ENCODE measurements at regions not wholly inside any gene's neighbourhood (a gene's known extent, or its start where the extent isn't known, plus 50 kb on each side); places are given as distances from the start of the nearest gene placed in this dataset.

DNA sequence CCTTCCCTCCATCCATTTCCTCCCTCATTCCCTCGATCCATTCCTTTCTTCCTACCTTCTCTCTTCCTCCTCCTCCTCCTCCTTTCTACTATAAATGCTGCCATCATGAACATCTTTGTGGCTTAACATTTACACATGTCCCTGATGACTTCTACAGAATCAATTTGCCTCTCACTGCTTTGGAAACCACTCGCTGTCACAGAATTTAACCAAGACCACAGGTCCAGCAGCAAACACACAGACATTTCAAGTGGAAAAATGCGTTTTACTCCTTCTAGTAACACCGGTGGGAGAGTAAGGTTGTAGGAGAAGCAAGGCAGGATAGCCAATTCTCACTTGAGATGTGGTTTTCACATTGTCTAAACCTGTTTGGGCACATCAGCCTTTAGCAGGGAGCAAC is 101.4 kb upstream of the LRIG1 start:
- TF ChIP-seq, protein P1, sequence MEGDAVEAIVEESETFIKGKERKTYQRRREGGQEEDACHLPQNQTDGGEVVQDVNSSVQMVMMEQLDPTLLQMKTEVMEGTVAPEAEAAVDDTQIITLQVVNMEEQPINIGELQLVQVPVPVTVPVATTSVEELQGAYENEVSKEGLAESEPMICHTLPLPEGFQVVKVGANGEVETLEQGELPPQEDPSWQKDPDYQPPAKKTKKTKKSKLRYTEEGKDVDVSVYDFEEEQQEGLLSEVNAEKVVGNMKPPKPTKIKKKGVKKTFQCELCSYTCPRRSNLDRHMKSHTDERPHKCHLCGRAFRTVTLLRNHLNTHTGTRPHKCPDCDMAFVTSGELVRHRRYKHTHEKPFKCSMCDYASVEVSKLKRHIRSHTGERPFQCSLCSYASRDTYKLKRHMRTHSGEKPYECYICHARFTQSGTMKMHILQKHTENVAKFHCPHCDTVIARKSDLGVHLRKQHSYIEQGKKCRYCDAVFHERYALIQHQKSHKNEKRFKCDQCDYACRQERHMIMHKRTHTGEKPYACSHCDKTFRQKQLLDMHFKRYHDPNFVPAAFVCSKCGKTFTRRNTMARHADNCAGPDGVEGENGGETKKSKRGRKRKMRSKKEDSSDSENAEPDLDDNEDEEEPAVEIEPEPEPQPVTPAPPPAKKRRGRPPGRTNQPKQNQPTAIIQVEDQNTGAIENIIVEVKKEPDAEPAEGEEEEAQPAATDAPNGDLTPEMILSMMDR (IDR thresholded peaks at IDR 0.05) = no peak
- TF ChIP-seq EZH2 (IDR thresholded peaks at IDR 0.05) (no peak), EZH2phosphoT487 (IDR thresholded peaks at IDR 0.05) (no peak)

Measured in neural progenitor cell (in vitro differentiated cells).